GM12874 (cell line): ENCODE measurements at regions not wholly inside any gene's neighbourhood (a gene's known extent, or its start where the extent isn't known, plus 50 kb on each side); places are given as distances from the start of the nearest gene placed in this dataset.

Source experiments
- CTCF ChIP-seq: IDR thresholded peaks from 2 replicates; pipeline ENCODE4 v1.5.1; 2011; ENCODE audit warnings: low read depth, mild to moderate bottlenecking, control low read depth, low read length, moderate library complexity; ENCODE audit not compliant: insufficient read depth

DNA sequence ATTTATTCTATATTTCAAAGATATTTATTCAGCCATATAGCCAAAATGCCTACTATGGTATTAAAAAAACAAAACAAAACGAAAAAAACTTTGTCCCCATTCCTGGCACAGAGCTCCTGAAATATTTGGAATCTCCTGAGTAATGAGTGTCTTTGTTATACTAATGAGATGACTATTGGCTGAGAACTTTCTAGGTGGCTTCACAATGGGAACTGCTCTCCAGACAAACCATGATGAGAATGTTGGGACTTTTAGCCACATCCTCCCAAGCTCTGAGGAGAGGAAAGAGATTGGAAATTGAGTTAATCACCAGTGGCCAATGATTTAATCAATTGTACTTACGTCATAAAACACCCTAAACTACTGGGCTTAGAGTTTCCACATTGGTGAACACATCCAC, 631.8 kb upstream of the SETBP1 start:
- no peak for TF ChIP-seq CTCF

GRCh38 chr18:44051026-44051425, 629.7 kb upstream of the SETBP1 start:
- no peak for TF ChIP-seq CTCF

- no peak for TF ChIP-seq CTCF
Measured at GRCh38 chr18:44054514-44054913, 626.2 kb upstream of the SETBP1 start.

GRCh38 chr18:44060197-44060596, 620.5 kb upstream of the SETBP1 start:
- no peak for TF ChIP-seq CTCF

DNA sequence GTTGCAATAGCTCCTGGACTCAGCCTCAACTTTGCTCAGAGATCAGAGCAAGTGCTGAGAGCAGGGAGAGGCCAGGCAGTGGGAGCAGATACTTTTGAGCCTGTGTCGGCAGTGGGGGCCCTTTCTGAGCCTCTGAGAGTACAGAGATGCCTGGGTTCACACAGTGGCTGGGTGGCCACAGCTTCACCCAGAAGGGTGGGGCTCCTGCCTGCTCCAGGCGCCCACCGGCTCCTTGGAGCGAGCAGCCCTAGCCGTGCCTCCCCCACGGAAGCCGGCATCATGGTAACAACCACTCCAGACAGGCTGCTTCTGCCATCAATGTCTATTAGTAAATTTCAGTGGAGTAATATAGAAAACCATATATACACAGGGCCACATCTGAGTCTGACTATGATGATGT, 619.2 kb upstream of the SETBP1 start:
- TF ChIP-seq CTCF: no peak

- no peak for TF ChIP-seq CTCF
Measured at GRCh38 chr18:44062345-44062744, 618.3 kb upstream of the SETBP1 start.

GRCh38 chr18:44065206-44065605, 615.5 kb upstream of the SETBP1 start:
- no peak for TF ChIP-seq CTCF

GRCh38 chr18:44066541-44066940, 614.1 kb upstream of the SETBP1 start:
- TF ChIP-seq CTCF: no peak
